ENCODE measurements at regions not wholly inside any gene's neighbourhood (a gene's known extent, or its start where the extent isn't known, plus 50 kb on each side); places are given as distances from the start of the nearest gene placed in this dataset.

DNA sequence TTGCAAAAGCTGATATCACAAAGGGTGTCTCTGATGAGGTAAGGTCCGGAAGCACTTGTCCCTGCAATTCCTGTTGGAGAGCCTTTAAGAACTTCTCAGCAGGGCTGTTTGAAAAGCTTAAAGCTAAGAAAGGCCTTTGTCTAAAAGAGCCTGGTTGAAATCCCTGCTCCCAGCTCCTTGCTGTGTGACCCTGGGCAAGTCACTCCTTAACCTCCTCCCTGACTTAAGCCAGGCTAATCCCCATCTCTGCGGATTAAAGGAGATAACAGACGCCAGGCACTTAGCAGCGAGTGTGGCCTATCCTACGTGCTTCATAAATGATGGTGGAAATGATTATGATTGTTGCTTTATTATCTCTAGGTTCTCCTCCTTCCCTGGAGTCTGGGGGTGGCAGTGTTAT is 368.0 kb upstream of the RBFOX1 start:
- Histone ChIP-seq H3K27ac (ENCODE audit: low read depth in 1 of 3, low read length in 2 of 3) (no peak overlapping the region), H3K4me3 (ENCODE audit: low read depth in 1 of 3, low read length in 3 of 3) (no peak overlapping the region), H3K9me3 (ENCODE audit: control insufficient read depth in 2 of 2, insufficient read depth in 1 of 2, low read depth in 1 of 2, low read length in 1 of 2) (no peaks in the 10 kb centered on the region), H3K36me3 (ENCODE audit: control insufficient read depth in 3 of 3, insufficient read depth in 2 of 3, low read depth in 1 of 3, low read length in 3 of 3) (no peaks in the 10 kb centered on the region), H3K4me1 (ENCODE audit: control insufficient read depth in 3 of 3, insufficient read depth in 2 of 3, low read depth in 1 of 3, low read length in 2 of 3) (no peaks in the 10 kb centered on the region), H3K27me3 (ENCODE audit: control insufficient read depth in 3 of 3, insufficient read depth in 3 of 3, low read length in 3 of 3) (no peaks in the 10 kb centered on the region)
- DNase-seq (no peak), FAIRE-seq (no peak)
- WGBS, 3 donors: 71 to 76% (median 73%) methylated on average over 5 of the region's 5 CpGs

DNA sequence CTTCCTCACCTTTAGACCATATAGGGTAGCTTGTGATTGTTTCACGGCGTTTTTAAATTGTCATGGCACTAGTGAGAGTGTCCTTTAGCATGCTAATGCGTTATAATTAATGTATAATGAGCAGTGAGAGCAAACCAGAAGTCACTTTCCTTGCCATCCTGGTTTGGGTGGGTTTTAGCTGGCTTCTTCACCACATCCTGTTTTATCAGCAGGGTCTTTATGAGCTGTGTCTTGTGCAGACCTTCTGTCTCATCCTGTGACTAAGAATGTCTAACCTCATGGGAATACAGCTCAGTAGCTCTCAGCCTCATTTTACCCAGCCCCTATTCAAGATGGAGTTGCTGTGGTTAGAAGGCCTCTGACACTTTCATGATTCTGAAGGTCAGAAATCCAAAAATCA is 370.9 kb upstream of the RBFOX1 start:
- Histone ChIP-seq H3K4me1 (ENCODE audit: control insufficient read depth in 3 of 3, insufficient read depth in 2 of 3, low read depth in 1 of 3, low read length in 2 of 3) (no peaks in the 10 kb centered on the region), H3K27me3 (ENCODE audit: control insufficient read depth in 3 of 3, insufficient read depth in 3 of 3, low read length in 3 of 3) (no peaks in the 10 kb centered on the region), H3K9me3 (ENCODE audit: control insufficient read depth in 2 of 2, insufficient read depth in 1 of 2, low read depth in 1 of 2, low read length in 1 of 2) (no peaks in the 10 kb centered on the region), H3K4me3 (ENCODE audit: low read depth in 1 of 3, low read length in 3 of 3) (no peak overlapping the region), H3K27ac (ENCODE audit: low read depth in 1 of 3, low read length in 2 of 3) (no peak overlapping the region), H3K36me3 (ENCODE audit: control insufficient read depth in 3 of 3, insufficient read depth in 2 of 3, low read depth in 1 of 3, low read length in 3 of 3) (no peaks in the 10 kb centered on the region)
- 57 to 73% (median 58%) methylated on average over 3 of the region's 3 CpGs for WGBS, 3 donors
- no peak for DNase-seq
- no peak for FAIRE-seq

DNA sequence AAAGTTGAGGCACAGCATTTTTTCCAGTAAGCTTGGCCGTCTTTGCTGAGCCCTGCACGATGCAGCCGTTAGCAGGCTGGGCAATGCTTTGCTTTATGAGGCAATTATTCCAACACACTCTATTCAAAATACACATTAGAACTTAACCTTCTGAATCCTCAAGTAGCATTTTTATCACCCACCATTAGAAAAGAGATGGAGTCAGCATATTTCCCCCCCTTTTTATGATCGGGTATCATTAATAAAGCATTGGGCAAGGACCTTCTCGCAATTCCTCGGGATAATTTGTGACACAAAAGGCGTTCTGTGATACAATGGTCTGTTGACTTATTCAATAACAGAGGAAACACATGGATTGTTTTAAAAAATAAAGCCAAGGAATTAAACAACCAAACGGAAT is 374.5 kb upstream of the RBFOX1 start:
- H3K9me3 ChIP-seq (ENCODE audit: control insufficient read depth in 2 of 2, insufficient read depth in 1 of 2, low read depth in 1 of 2, low read length in 1 of 2): no peaks in the 10 kb centered on the region
- no peak for FAIRE-seq
- no peak for DNase-seq
- H3K27me3 ChIP-seq (ENCODE audit: control insufficient read depth in 3 of 3, insufficient read depth in 3 of 3, low read length in 3 of 3): no peaks in the 10 kb centered on the region
- H3K4me3 ChIP-seq (ENCODE audit: low read depth in 1 of 3, low read length in 3 of 3): no peak overlapping the region
- H3K27ac ChIP-seq (ENCODE audit: low read depth in 1 of 3, low read length in 2 of 3): no peak overlapping the region
- H3K36me3 ChIP-seq (ENCODE audit: control insufficient read depth in 3 of 3, insufficient read depth in 2 of 3, low read depth in 1 of 3, low read length in 3 of 3): no peaks in the 10 kb centered on the region
- 86 to 90% (median 89%) methylated on average over 8 of the region's 8 CpGs for WGBS, 3 donors
- no peaks in the 10 kb centered on the region for H3K4me1 ChIP-seq (ENCODE audit: control insufficient read depth in 3 of 3, insufficient read depth in 2 of 3, low read depth in 1 of 3, low read length in 2 of 3)

DNA sequence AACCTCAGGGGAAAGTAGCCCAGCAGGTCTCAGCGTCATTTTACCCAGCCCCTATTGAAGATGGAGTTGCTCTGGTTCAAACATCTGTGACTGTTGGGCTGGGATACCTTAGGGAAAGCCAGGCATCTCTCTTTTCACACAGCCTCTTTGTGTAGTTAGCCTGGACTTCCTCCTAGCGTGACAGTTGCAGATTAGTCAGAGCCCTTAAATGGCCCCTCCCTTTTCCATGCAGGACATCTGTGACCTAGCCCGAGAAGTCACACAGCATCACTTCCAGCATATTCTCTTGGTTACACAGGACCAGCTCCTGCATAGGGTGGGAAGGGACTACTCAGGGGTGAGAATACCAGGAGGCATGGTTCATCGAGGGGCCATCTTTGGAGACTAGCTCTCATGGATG is 375.0 kb upstream of the RBFOX1 start:
- no peaks in the 10 kb centered on the region for H3K36me3 ChIP-seq (ENCODE audit: control insufficient read depth in 3 of 3, insufficient read depth in 2 of 3, low read depth in 1 of 3, low read length in 3 of 3)

DNA sequence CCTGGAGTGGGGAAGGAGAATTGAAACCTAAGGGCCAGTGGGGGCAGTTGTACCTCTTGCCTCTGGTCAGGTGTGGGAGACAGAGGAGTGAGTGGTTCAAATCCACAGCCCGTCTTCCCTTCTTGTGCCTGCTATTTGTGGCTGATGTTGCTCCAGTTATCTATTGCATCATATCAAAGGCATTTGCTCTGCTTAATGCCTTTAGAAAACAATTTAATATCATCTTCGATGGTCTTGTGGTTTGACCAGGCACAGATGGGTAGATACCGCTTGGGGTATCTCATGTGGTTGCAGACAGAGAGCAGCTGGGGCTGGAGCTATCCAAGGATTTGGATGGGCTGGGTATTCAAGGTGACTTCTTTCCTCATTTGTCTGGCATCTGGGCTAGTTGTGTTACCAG is 376.1 kb upstream of the RBFOX1 start:
- WGBS, 3 donors: 87 to 94% (median 90%) methylated on average over 3 of the region's 3 CpGs
- H3K9me3 ChIP-seq (ENCODE audit: control insufficient read depth in 2 of 2, insufficient read depth in 1 of 2, low read depth in 1 of 2, low read length in 1 of 2): no peaks in the 10 kb centered on the region
- no peak overlapping the region for H3K27ac ChIP-seq (ENCODE audit: low read depth in 1 of 3, low read length in 2 of 3)
- FAIRE-seq (no peak), DNase-seq (no peak)
- no peak overlapping the region for H3K4me3 ChIP-seq (ENCODE audit: low read depth in 1 of 3, low read length in 3 of 3)
- H3K36me3 ChIP-seq (ENCODE audit: control insufficient read depth in 3 of 3, insufficient read depth in 2 of 3, low read depth in 1 of 3, low read length in 3 of 3): no peaks in the 10 kb centered on the region
- no peaks in the 10 kb centered on the region for H3K4me1 ChIP-seq (ENCODE audit: control insufficient read depth in 3 of 3, insufficient read depth in 2 of 3, low read depth in 1 of 3, low read length in 2 of 3)
- no peaks in the 10 kb centered on the region for H3K27me3 ChIP-seq (ENCODE audit: control insufficient read depth in 3 of 3, insufficient read depth in 3 of 3, low read length in 3 of 3)

More for the DNA sequence above, 375.0 kb upstream of the RBFOX1 start:
- Histone ChIP-seq H3K27ac (ENCODE audit: low read depth in 1 of 3, low read length in 2 of 3) (no peak overlapping the region), H3K27me3 (ENCODE audit: control insufficient read depth in 3 of 3, insufficient read depth in 3 of 3, low read length in 3 of 3) (no peaks in the 10 kb centered on the region), H3K4me1 (ENCODE audit: control insufficient read depth in 3 of 3, insufficient read depth in 2 of 3, low read depth in 1 of 3, low read length in 2 of 3) (no peaks in the 10 kb centered on the region), H3K4me3 (ENCODE audit: low read depth in 1 of 3, low read length in 3 of 3) (no peak overlapping the region), H3K9me3 (ENCODE audit: control insufficient read depth in 2 of 2, insufficient read depth in 1 of 2, low read depth in 1 of 2, low read length in 1 of 2) (no peaks in the 10 kb centered on the region)
- no peak for FAIRE-seq
- 61 to 69% (median 66%) methylated on average over 4 of the region's 4 CpGs for WGBS, 3 donors
- DNase-seq: no peak

DNA sequence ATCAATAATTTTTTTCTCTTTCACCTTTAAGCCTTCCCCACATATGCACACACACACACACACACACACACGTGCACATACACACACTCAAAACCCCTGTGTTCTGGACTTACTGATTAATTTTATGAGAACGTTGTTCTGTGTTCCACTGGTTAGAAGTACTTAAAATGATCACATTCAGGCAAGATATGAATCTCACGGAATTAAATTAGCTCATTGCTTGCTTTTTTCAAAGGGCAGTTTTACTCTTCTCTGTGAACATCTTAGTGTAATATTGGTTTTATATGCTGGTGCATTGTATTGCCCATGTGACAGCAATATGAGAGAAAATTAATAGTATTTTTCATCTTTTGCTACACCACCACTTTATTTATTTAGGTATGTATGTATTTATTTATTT is 377.3 kb upstream of the RBFOX1 start:
- Histone ChIP-seq H3K9me3 (ENCODE audit: control insufficient read depth in 2 of 2, insufficient read depth in 1 of 2, low read depth in 1 of 2, low read length in 1 of 2) (no peaks in the 10 kb centered on the region), H3K27me3 (ENCODE audit: control insufficient read depth in 3 of 3, insufficient read depth in 3 of 3, low read length in 3 of 3) (no peaks in the 10 kb centered on the region), H3K27ac (ENCODE audit: low read depth in 1 of 3, low read length in 2 of 3) (no peak overlapping the region), H3K36me3 (ENCODE audit: control insufficient read depth in 3 of 3, insufficient read depth in 2 of 3, low read depth in 1 of 3, low read length in 3 of 3) (no peaks in the 10 kb centered on the region), H3K4me3 (ENCODE audit: low read depth in 1 of 3, low read length in 3 of 3) (no peak overlapping the region), H3K4me1 (ENCODE audit: control insufficient read depth in 3 of 3, insufficient read depth in 2 of 3, low read depth in 1 of 3, low read length in 2 of 3) (no peaks in the 10 kb centered on the region)
- WGBS, 3 donors: 48 to 69% (median 53%) methylated on average over 3 of the region's 3 CpGs
- no peak for DNase-seq
- FAIRE-seq: no peak

GRCh38 chr16:6949240-6949639 is 383.4 kb upstream of the RBFOX1 start:
- Histone ChIP-seq H3K27ac (ENCODE audit: low read depth in 1 of 3, low read length in 2 of 3) (no peak overlapping the region), H3K27me3 (ENCODE audit: control insufficient read depth in 3 of 3, insufficient read depth in 3 of 3, low read length in 3 of 3) (no peaks in the 10 kb centered on the region), H3K4me3 (ENCODE audit: low read depth in 1 of 3, low read length in 3 of 3) (no peak overlapping the region), H3K9me3 (ENCODE audit: control insufficient read depth in 2 of 2, insufficient read depth in 1 of 2, low read depth in 1 of 2, low read length in 1 of 2) (no peaks in the 10 kb centered on the region), H3K4me1 (ENCODE audit: control insufficient read depth in 3 of 3, insufficient read depth in 2 of 3, low read depth in 1 of 3, low read length in 2 of 3) (no peaks in the 10 kb centered on the region), H3K36me3 (ENCODE audit: control insufficient read depth in 3 of 3, insufficient read depth in 2 of 3, low read depth in 1 of 3, low read length in 3 of 3) (no peaks in the 10 kb centered on the region)
- 70 to 87% (median 80%) methylated on average over 4 to 5 of the region's 5 CpGs for WGBS, 3 donors
- FAIRE-seq: no peak
- DNase-seq: no peak

GRCh38 chr16:6947291-6947690 is 385.4 kb upstream of the RBFOX1 start:
- FAIRE-seq: no peak
- Histone ChIP-seq H3K4me3 (ENCODE audit: low read depth in 1 of 3, low read length in 3 of 3) (no peak overlapping the region), H3K36me3 (ENCODE audit: control insufficient read depth in 3 of 3, insufficient read depth in 2 of 3, low read depth in 1 of 3, low read length in 3 of 3) (no peaks in the 10 kb centered on the region), H3K27ac (ENCODE audit: low read depth in 1 of 3, low read length in 2 of 3) (no peak overlapping the region), H3K4me1 (ENCODE audit: control insufficient read depth in 3 of 3, insufficient read depth in 2 of 3, low read depth in 1 of 3, low read length in 2 of 3) (no peaks in the 10 kb centered on the region), H3K27me3 (ENCODE audit: control insufficient read depth in 3 of 3, insufficient read depth in 3 of 3, low read length in 3 of 3) (no peaks in the 10 kb centered on the region), H3K9me3 (ENCODE audit: control insufficient read depth in 2 of 2, insufficient read depth in 1 of 2, low read depth in 1 of 2, low read length in 1 of 2) (no peaks in the 10 kb centered on the region)
- no peak for DNase-seq
- WGBS, 3 donors: 69 to 74% (median 73%) methylated on average over 6 of the region's 6 CpGs

DNA sequence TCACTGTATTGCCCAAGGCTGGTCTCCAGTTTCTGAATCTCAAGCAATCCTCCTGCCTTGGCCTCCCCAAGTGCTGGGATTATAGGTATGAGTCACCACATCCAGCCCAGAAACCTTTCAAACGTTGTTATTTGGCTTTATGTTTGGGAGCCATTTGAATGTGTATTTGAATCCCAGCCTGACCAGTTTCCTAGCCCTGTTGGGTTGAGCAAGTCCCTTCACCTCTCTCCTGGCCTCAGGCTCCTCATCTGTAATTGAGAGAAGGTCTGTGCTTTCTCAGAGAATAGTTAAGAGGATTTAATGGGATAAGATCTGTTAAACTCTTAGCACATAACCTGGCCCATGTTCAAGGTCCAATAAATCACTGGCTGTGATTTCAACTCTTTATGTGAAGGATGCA is 385.8 kb upstream of the RBFOX1 start:
- H3K4me3 ChIP-seq (ENCODE audit: low read depth in 1 of 3, low read length in 3 of 3): no peak overlapping the region
- H3K27me3 ChIP-seq (ENCODE audit: control insufficient read depth in 3 of 3, insufficient read depth in 3 of 3, low read length in 3 of 3): no peaks in the 10 kb centered on the region
- H3K9me3 ChIP-seq (ENCODE audit: control insufficient read depth in 2 of 2, insufficient read depth in 1 of 2, low read depth in 1 of 2, low read length in 1 of 2): no peaks in the 10 kb centered on the region
- no peaks in the 10 kb centered on the region for H3K4me1 ChIP-seq (ENCODE audit: control insufficient read depth in 3 of 3, insufficient read depth in 2 of 3, low read depth in 1 of 3, low read length in 2 of 3)
- FAIRE-seq (no peak), DNase-seq (no peak)
- WGBS, 3 donors: 32 to 55% (median 35%) methylated on average over 1 of the region's 1 CpG
- no peak overlapping the region for H3K27ac ChIP-seq (ENCODE audit: low read depth in 1 of 3, low read length in 2 of 3)
- H3K36me3 ChIP-seq (ENCODE audit: control insufficient read depth in 3 of 3, insufficient read depth in 2 of 3, low read depth in 1 of 3, low read length in 3 of 3): no peaks in the 10 kb centered on the region

All from small intestine (tissue), 7 donors.